ENCODE measurements at regions not wholly inside any gene's neighbourhood (a gene's known extent, or its start where the extent isn't known, plus 50 kb on each side); places are given as distances from the start of the nearest gene placed in this dataset.
"Not testable (repeated sequence)": the region's sequence is repeated elsewhere in the genome, so short reads cannot be mapped to it uniquely, and the experiment has no call there.

GRCh38 chr4:81743731-81744435 is 272.2 kb upstream of the RASGEF1B start:
- DNase-seq: no peak
- intact Hi-C loops (cut with DNase I): no loop called here

GRCh38 chr4:81740487-81740886 is 268.8 kb upstream of the RASGEF1B start:
- intact Hi-C loops (cut with DNase I): no loop called here
- DNase-seq (no peak), ATAC-seq (ENCODE audit: poor library complexity) (no peak)

More at GRCh38 chr4:81743731-81744435, 272.2 kb upstream of the RASGEF1B start:
- ATAC-seq (ENCODE audit: poor library complexity): no peak

- DNase-seq (no peak), ATAC-seq (ENCODE audit: poor library complexity) (no peak)
- intact Hi-C loops (cut with DNase I): no loop called here
Observed at GRCh38 chr4:81738891-81739290, 267.2 kb upstream of the RASGEF1B start.

GRCh38 chr4:81737865-81738559 is 266.3 kb upstream of the RASGEF1B start:
- ATAC-seq (ENCODE audit: poor library complexity) (no peak), DNase-seq (no peak)
- intact Hi-C loops (cut with DNase I): no loop called here

GRCh38 chr4:81736324-81736723 is 264.6 kb upstream of the RASGEF1B start:
- intact Hi-C loops (cut with DNase I): no loop called here
- ATAC-seq (ENCODE audit: poor library complexity) (no peak), DNase-seq (no peak)

- no peak for ATAC-seq (ENCODE audit: poor library complexity)
- intact Hi-C loops (cut with DNase I): no loop called here
- no peak for DNase-seq
Observed at GRCh38 chr4:81732980-81733379, 261.3 kb upstream of the RASGEF1B start.

- ATAC-seq (ENCODE audit: poor library complexity) (peak; percentile 76), DNase-seq (peak; percentile 65)
- intact Hi-C loops (cut with DNase I): no loop called here
Observed at GRCh38 chr4:81724925-81725329, 253.2 kb upstream of the RASGEF1B start.

GRCh38 chr4:81723927-81724587 is 252.3 kb upstream of the RASGEF1B start:
- intact Hi-C loops (cut with DNase I): no loop called here
- DNase-seq: no peak
- peak; percentile 63 for ATAC-seq (ENCODE audit: poor library complexity)

- intact Hi-C loops (cut with DNase I): no loop called here
- ATAC-seq (ENCODE audit: poor library complexity): no peak
- no peak for DNase-seq
Observed at GRCh38 chr4:81723019-81723884, 251.5 kb upstream of the RASGEF1B start.

- intact Hi-C loops (cut with DNase I): no loop called here
- ATAC-seq (ENCODE audit: poor library complexity) (no peak), DNase-seq (no peak)
Observed at GRCh38 chr4:81722290-81722851, 250.7 kb upstream of the RASGEF1B start.

- DNase-seq (no peak), ATAC-seq (ENCODE audit: poor library complexity) (no peak)
- intact Hi-C loops (cut with DNase I): no loop called here
Observed at GRCh38 chr4:81715757-81716156, 244.1 kb upstream of the RASGEF1B start.

GRCh38 chr4:81715357-81715756 is 243.7 kb upstream of the RASGEF1B start:
- intact Hi-C loops (cut with DNase I); ATAC-seq (ENCODE audit: poor library complexity); DNase-seq: not testable (repeated sequence)

GRCh38 chr4:81714291-81714690 is 242.6 kb upstream of the RASGEF1B start:
- intact Hi-C loops (cut with DNase I): no loop called here
- no peak for ATAC-seq (ENCODE audit: poor library complexity)
- DNase-seq: no peak

- ATAC-seq (ENCODE audit: poor library complexity) (no peak), DNase-seq (no peak)
- intact Hi-C loops (cut with DNase I): no loop called here
Observed at GRCh38 chr4:81712714-81713113, 241.0 kb upstream of the RASGEF1B start.

- ATAC-seq (ENCODE audit: poor library complexity) (no peak), DNase-seq (no peak)
- intact Hi-C loops (cut with DNase I): no loop called here
Observed at GRCh38 chr4:81704461-81704860, 232.8 kb upstream of the RASGEF1B start.

- intact Hi-C loops (cut with DNase I): no loop called here
- DNase-seq (no peak), ATAC-seq (ENCODE audit: poor library complexity) (no peak)
Observed at GRCh38 chr4:81700189-81700588, 228.5 kb upstream of the RASGEF1B start.

- DNase-seq: no peak
- ATAC-seq (ENCODE audit: poor library complexity): no peak
- intact Hi-C loops (cut with DNase I): no loop called here
Observed at GRCh38 chr4:81698538-81699296, 227.0 kb upstream of the RASGEF1B start.

Data from Right ventricle myocardium superior (tissue), 1 donor.